ENCODE measurements at regions not wholly inside any gene's neighbourhood (a gene's known extent, or its start where the extent isn't known, plus 50 kb on each side); places are given as distances from the start of the nearest gene placed in this dataset.
A peak's percentile ranks its signal among the peaks of the same experiment; 100 is the strongest.

- Histone ChIP-seq H3K4me1 (ENCODE audit: insufficient read depth, low read length) (no peaks in the 10 kb centered on the region), H3K9me2 (replicated peaks; ENCODE audit: low read length) (no peaks in the 10 kb centered on the region), H3F3A (ENCODE audit: low read length, unreplicated experiment) (no peaks in the 10 kb centered on the region), H3K9me3 (ENCODE audit: low read length) (0 out of 2 replicates have a peak, but pooled peaks cover 5% of the 10 kb centered on the region), H2AFZ (ENCODE audit: low read length) (no peak overlapping the region), H3K9ac (ENCODE audit: low read length) (no peak overlapping the region), H4K20me1 (ENCODE audit: low read length) (no peaks in the 10 kb centered on the region), H3K79me2 (ENCODE audit: low read length) (no peaks in the 10 kb centered on the region), H3K4me3 (ENCODE audit: low read length) (no peak overlapping the region), H3K27ac (ENCODE audit: low read length) (no peak overlapping the region), H3K4me2 (ENCODE audit: low read length) (no peak overlapping the region), H3K36me3 (ENCODE audit: low read depth, low read length) (no peaks in the 10 kb centered on the region), H3K27me3 (ENCODE audit: low read length) (no peaks in the 10 kb centered on the region)
- TF ChIP-seq CTCF (conservative IDR thresholded peaks at IDR 0.05; ENCODE audit: low read depth, low read length) (no peak), EZH2phosphoT487 (IDR thresholded peaks at IDR 0.05; ENCODE audit: borderline replicate concordance, low read length) (no peak), EZH2 (IDR thresholded peaks at IDR 0.05; ENCODE audit: low read length, unreplicated experiment) (no peak)
- DNase-seq: no peak
- ATAC-seq: no peak
- no TSS peak for BruUV-seq (replicated peaks)
- ChIA-PET CTCF (no interaction called here), POLR2A (ENCODE audit: unreplicated experiment) (interaction anchor here (0.6 kb wide), 1 partner anchor 162 kb away, joined by 7 read pairs; no protein-coding TSS in a partner anchor)
- intact Hi-C loops (cut with micrococcal nuclease): no loop called here
Measured at GRCh38 chr1:55640708-55641473, 425.7 kb upstream of the USP24 start.

- no peak for ATAC-seq
- Histone ChIP-seq H3K4me3 (ENCODE audit: low read length) (no peak overlapping the region), H2AFZ (ENCODE audit: low read length) (no peak overlapping the region), H3K27me3 (ENCODE audit: low read length) (no peaks in the 10 kb centered on the region), H4K20me1 (ENCODE audit: low read length) (no peaks in the 10 kb centered on the region), H3K4me2 (ENCODE audit: low read length) (no peak overlapping the region), H3K9me3 (ENCODE audit: low read length) (0 out of 2 replicates have a peak, but pooled peaks cover 5% of the 10 kb centered on the region), H3K9me2 (replicated peaks; ENCODE audit: low read length) (no peaks in the 10 kb centered on the region), H3K36me3 (ENCODE audit: low read depth, low read length) (no peaks in the 10 kb centered on the region), H3K4me1 (ENCODE audit: insufficient read depth, low read length) (no peaks in the 10 kb centered on the region), H3F3A (ENCODE audit: low read length, unreplicated experiment) (no peaks in the 10 kb centered on the region), H3K9ac (ENCODE audit: low read length) (no peak overlapping the region), H3K79me2 (ENCODE audit: low read length) (no peaks in the 10 kb centered on the region), H3K27ac (ENCODE audit: low read length) (no peak overlapping the region)
- TF ChIP-seq EZH2 (IDR thresholded peaks at IDR 0.05; ENCODE audit: low read length, unreplicated experiment) (no peak), EZH2phosphoT487 (IDR thresholded peaks at IDR 0.05; ENCODE audit: borderline replicate concordance, low read length) (no peak), CTCF (conservative IDR thresholded peaks at IDR 0.05; ENCODE audit: low read depth, low read length) (no peak)
- ChIA-PET CTCF (no interaction called here), POLR2A (ENCODE audit: unreplicated experiment) (no interaction called here)
- intact Hi-C loops (cut with micrococcal nuclease): no loop called here
- no peak for DNase-seq
- no TSS peak for BruUV-seq (replicated peaks)
Measured at GRCh38 chr1:55639526-55639925, 424.4 kb upstream of the USP24 start.

- H3K4me2 ChIP-seq (ENCODE audit: low read length): no peak overlapping the region
- H3K9me3 ChIP-seq (ENCODE audit: low read length): 0 out of 2 replicates have a peak, but pooled peaks cover 5% of the 10 kb centered on the region
- H3K79me2 ChIP-seq (ENCODE audit: low read length): no peaks in the 10 kb centered on the region
- BruUV-seq (replicated peaks): no TSS peak
- no peak overlapping the region for H3K27ac ChIP-seq (ENCODE audit: low read length)
- TF ChIP-seq CTCF (conservative IDR thresholded peaks at IDR 0.05; ENCODE audit: low read depth, low read length) (no peak), EZH2phosphoT487 (IDR thresholded peaks at IDR 0.05; ENCODE audit: borderline replicate concordance, low read length) (no peak), EZH2 (IDR thresholded peaks at IDR 0.05; ENCODE audit: low read length, unreplicated experiment) (no peak)
- H3K4me3 ChIP-seq (ENCODE audit: low read length): no peak overlapping the region
- H3K4me1 ChIP-seq (ENCODE audit: insufficient read depth, low read length): no peaks in the 10 kb centered on the region
- CTCF ChIA-PET: no interaction called here
- POLR2A ChIA-PET (ENCODE audit: unreplicated experiment): no interaction called here
- no peaks in the 10 kb centered on the region for H3K9me2 ChIP-seq (replicated peaks; ENCODE audit: low read length)
- peak; percentile 35; the same call in 1 of the 2 replicates for ATAC-seq
- peak; percentile 7 for DNase-seq
- intact Hi-C loops (cut with micrococcal nuclease): no loop called here
- no peaks in the 10 kb centered on the region for H3K36me3 ChIP-seq (ENCODE audit: low read depth, low read length)
- no peak overlapping the region for H3K9ac ChIP-seq (ENCODE audit: low read length)
- no peaks in the 10 kb centered on the region for H3F3A ChIP-seq (ENCODE audit: low read length, unreplicated experiment)
- no peaks in the 10 kb centered on the region for H3K27me3 ChIP-seq (ENCODE audit: low read length)
- H2AFZ ChIP-seq (ENCODE audit: low read length): no peak overlapping the region
- H4K20me1 ChIP-seq (ENCODE audit: low read length): no peaks in the 10 kb centered on the region
Measured at GRCh38 chr1:55639051-55639450, 423.9 kb upstream of the USP24 start.
